ENCODE measurements at regions not wholly inside any gene's neighbourhood (a gene's known extent, or its start where the extent isn't known, plus 50 kb on each side); places are given as distances from the start of the nearest gene placed in this dataset.

DNA sequence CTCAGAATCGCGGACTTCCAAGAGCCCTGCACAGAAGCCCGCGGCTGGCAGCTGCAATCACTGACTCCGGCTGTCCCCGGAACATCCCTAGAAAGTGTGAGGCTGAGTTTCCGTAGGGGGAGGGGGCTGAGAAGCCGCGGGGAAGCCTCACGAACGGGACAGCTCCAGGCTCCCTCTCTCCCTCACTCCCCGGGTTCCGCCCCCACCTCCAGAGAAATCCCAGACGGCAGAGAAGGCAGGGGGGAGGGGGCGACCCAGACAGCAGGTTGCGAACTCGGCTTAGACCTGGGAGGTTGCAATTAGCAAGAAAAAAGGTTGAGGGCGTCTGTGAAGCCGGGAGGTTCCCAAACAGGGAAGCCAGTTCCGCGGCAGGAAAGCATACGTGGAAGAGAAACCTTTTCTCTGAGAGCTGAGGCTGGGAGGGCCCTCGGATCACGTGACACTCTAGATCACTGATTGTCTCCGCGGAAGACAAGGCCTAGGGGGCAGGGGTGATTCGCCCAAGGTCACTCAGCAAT lies 73.8 kb upstream of the CPLX2 start:
- Mint-ChIP-seq H3K27ac (no peak overlapping the region), H3K27me3 (peaks cover 91% of the 10 kb centered on the region), H3K9me3 (no peaks in the 10 kb centered on the region), H3K4me3 (no peak overlapping the region), H3K4me1 (ENCODE audit: low read depth) (peaks cover 13% of the 10 kb centered on the region), H3K36me3 (ENCODE audit: low read depth) (no peaks in the 10 kb centered on the region)
- DNase-seq, result no peak

DNA sequence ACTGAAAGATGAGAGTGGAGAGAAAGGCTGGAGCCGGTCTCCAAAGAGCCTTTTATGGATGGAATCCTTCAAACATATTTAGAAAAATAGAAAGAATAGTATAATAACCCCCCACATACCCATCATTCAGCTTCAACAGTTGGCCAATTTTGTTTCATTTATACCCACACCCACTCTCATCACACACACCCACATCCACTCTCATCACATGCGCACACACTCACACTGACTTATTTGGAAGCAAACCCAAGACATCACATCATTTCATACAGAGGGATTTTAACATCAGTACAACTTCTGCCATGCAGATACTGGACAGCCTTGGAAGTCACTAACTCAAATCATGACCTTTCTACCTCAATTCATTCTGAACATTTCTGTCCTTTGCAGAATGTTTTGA lies 72.8 kb upstream of the CPLX2 start:
- peaks cover 89% of the 10 kb centered on the region for H3K27me3 Mint-ChIP-seq
- no peak overlapping the region for H3K4me3 Mint-ChIP-seq
- H3K4me1 Mint-ChIP-seq (ENCODE audit: low read depth), result peaks cover 13% of the 10 kb centered on the region
- no peaks in the 10 kb centered on the region for H3K9me3 Mint-ChIP-seq
- no peak overlapping the region for H3K27ac Mint-ChIP-seq
- DNase-seq, result no peak
- H3K36me3 Mint-ChIP-seq (ENCODE audit: low read depth), result no peaks in the 10 kb centered on the region

DNA sequence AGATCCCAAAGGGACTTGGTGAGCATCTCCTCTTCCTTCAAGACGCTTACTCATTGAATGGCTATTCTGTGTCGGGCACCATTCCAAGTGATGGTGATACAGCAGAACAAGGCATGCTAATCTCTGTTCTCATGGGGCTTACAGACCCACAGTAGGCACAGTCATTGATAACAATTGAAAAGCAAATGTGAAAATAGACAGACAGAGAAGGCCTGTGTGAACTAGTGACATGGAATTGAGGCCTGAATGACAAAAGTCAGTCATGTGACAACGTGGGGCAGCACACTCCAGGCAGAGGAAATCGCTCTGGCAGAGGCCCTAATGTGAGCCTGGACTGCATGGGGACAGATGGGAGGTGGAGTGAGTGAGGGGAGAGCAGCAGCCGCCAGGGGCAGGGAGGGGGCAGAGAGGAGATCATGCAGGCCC lies 70.7 kb upstream of the CPLX2 start:
- no peaks in the 10 kb centered on the region for H3K9me3 Mint-ChIP-seq
- no peak overlapping the region for H3K4me3 Mint-ChIP-seq
- no peaks in the 10 kb centered on the region for H3K36me3 Mint-ChIP-seq (ENCODE audit: low read depth)
- DNase-seq, result no peak
- H3K4me1 Mint-ChIP-seq (ENCODE audit: low read depth), result peaks cover 13% of the 10 kb centered on the region
- peaks cover 78% of the 10 kb centered on the region for H3K27me3 Mint-ChIP-seq
- H3K27ac Mint-ChIP-seq, result no peak overlapping the region

DNA sequence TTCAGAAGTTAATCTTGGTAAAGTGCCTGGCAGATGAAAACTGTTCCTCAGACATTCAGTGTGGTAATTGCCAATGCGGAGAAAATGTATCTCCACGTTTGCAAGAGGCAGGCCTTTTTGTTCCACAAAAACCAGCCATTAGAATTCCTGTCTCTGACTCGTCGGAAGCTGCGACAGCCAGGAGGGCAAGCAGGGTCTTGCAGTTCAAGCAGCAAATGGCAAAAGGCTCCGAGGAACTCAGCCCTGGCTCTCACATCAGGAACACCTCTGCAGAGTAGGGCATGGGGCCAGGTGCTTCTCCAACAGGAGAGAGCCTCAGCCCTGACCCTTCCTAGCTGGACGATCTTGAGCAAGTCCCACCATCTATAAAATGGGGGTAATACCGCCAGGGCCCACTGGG lies 69.0 kb upstream of the CPLX2 start:
- H3K4me1 Mint-ChIP-seq (ENCODE audit: low read depth), result peaks cover 9% of the 10 kb centered on the region
- DNase-seq, result no peak
- no peaks in the 10 kb centered on the region for H3K9me3 Mint-ChIP-seq
- no peak overlapping the region for H3K27ac Mint-ChIP-seq
- H3K4me3 Mint-ChIP-seq, result no peak overlapping the region
- H3K36me3 Mint-ChIP-seq (ENCODE audit: low read depth), result no peaks in the 10 kb centered on the region
- peaks cover 78% of the 10 kb centered on the region for H3K27me3 Mint-ChIP-seq

- H3K36me3 Mint-ChIP-seq (ENCODE audit: low read depth), result no peaks in the 10 kb centered on the region
- no peak overlapping the region for H3K4me3 Mint-ChIP-seq
- peaks cover 78% of the 10 kb centered on the region for H3K27me3 Mint-ChIP-seq
These were observed 68.1 kb upstream of the CPLX2 start for GRCh38 chr5:175803254-175803653.

GRCh38 chr5:175803736-175804454 lies 67.5 kb upstream of the CPLX2 start:
- Mint-ChIP-seq H3K36me3 (ENCODE audit: low read depth) (no peaks in the 10 kb centered on the region), H3K9me3 (no peaks in the 10 kb centered on the region), H3K4me3 (no peak overlapping the region), H3K27ac (no peak overlapping the region), H3K27me3 (peaks cover 75% of the 10 kb centered on the region), H3K4me1 (ENCODE audit: low read depth) (no peaks in the 10 kb centered on the region)
- no peak for DNase-seq

More at GRCh38 chr5:175803254-175803653, 68.1 kb upstream of the CPLX2 start:
- DNase-seq, result no peak
- Mint-ChIP-seq H3K27ac (no peak overlapping the region), H3K4me1 (ENCODE audit: low read depth) (no peaks in the 10 kb centered on the region), H3K9me3 (no peaks in the 10 kb centered on the region)

- Mint-ChIP-seq H3K9me3 (no peaks in the 10 kb centered on the region), H3K36me3 (ENCODE audit: low read depth) (no peaks in the 10 kb centered on the region), H3K27me3 (peaks cover 76% of the 10 kb centered on the region), H3K27ac (no peak overlapping the region), H3K4me3 (no peak overlapping the region), H3K4me1 (ENCODE audit: low read depth) (no peaks in the 10 kb centered on the region)
- no peak for DNase-seq
These were observed 65.9 kb upstream of the CPLX2 start for GRCh38 chr5:175805256-175806011.

DNA sequence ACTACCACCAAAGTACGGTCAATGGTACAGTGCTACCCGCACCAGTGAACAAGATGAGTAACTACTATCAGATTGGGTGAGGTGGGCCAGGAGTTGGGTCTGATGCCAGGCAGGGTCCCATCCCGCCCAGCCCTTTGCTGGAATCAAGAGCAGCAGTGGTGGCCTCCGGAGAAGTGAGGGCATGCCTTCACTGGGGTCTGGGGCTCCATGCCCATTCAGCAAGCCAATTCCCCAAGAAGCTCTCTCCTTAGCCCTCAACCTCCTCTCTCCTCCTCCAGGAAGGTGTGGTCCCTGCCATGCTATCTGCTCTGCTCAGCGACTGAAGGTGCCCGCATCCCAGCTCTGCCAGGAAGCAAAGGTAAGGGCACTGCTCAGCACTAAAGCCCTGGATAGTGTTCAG lies 62.7 kb upstream of the CPLX2 start:
- no peak overlapping the region for H3K4me3 Mint-ChIP-seq
- no peaks in the 10 kb centered on the region for H3K4me1 Mint-ChIP-seq (ENCODE audit: low read depth)
- H3K27me3 Mint-ChIP-seq, result peaks cover 56% of the 10 kb centered on the region

DNA sequence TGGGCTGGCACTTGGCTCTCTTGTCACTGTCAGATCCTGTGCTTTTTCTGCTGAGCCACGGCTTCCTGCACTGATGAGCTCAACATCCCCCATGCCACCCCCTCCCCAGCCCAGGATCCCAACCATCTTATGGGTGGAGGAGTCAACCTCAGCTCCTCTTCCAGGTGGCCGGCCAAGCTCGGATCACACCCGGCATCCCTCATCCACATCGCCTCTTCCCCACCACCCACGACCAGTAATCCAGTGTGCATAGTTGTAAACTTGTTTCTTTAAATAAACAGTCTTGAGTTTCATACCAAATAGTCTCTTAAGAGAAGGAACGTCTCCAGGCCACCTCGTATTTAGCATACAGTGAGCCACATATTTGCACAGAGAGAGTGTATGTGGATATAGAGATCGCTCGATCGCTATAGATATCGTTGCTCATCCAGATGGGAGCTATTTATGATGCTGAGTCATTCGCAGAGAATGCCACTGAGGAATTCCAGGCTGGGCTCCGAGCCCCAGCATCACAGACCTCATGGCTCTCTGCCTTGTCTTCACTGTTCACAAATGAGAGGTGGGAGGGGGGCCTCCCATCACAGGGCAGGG lies 61.8 kb upstream of the CPLX2 start:
- DNase-seq, result no peak
- H3K27me3 Mint-ChIP-seq, result peaks cover 52% of the 10 kb centered on the region
- no peaks in the 10 kb centered on the region for H3K36me3 Mint-ChIP-seq (ENCODE audit: low read depth)
- no peak overlapping the region for H3K27ac Mint-ChIP-seq
- no peak overlapping the region for H3K4me3 Mint-ChIP-seq
- no peaks in the 10 kb centered on the region for H3K9me3 Mint-ChIP-seq
- H3K4me1 Mint-ChIP-seq (ENCODE audit: low read depth), result no peaks in the 10 kb centered on the region

More for the DNA sequence above, 62.7 kb upstream of the CPLX2 start:
- Mint-ChIP-seq H3K9me3 (no peaks in the 10 kb centered on the region), H3K36me3 (ENCODE audit: low read depth) (no peaks in the 10 kb centered on the region), H3K27ac (no peak overlapping the region)
- DNase-seq, result no peak

DNA sequence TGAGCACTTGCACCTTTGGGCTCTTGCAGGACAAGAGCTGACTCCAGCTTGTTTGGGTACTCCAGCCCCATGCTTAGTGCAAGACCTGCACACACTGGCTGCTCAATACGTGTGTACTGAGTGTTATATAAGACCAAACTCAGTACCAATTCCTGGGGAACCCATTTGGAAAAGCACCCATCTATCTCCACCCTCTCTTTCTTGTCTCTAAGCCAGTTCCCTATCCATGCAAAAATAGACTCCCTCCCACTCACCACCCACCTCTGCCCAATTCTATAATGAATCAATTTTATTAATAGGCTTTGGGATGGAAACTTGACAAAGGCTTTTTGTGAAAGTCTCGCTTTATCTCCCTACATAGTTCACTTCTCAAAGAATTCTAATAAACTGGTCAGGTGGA lies 60.9 kb upstream of the CPLX2 start:
- Mint-ChIP-seq H3K36me3 (ENCODE audit: low read depth) (no peaks in the 10 kb centered on the region), H3K9me3 (no peaks in the 10 kb centered on the region), H3K27me3 (peaks cover 50% of the 10 kb centered on the region), H3K4me3 (no peak overlapping the region), H3K4me1 (ENCODE audit: low read depth) (no peaks in the 10 kb centered on the region), H3K27ac (no peak overlapping the region)
- DNase-seq, result no peak

DNA sequence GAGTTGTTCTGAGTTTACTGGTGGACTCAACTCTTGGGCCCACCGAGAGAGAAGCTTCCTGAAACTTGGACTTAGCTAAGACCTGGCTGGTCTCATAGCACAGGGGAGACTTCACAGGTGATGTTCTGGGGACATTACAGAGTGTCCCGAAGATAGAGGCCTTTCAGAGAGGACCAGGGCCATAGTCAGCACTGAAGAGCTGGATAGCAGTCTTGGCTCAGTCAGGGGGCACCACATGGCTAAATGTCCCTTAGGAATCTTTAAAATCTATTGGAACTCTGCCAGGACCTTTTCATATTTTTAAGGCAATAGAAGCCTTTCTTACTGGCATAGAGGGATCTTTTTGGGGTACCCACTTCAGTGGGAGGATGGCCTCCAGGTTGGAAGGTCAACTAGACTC lies 59.8 kb upstream of the CPLX2 start:
- Mint-ChIP-seq H3K9me3 (no peaks in the 10 kb centered on the region), H3K27me3 (peaks cover 41% of the 10 kb centered on the region), H3K27ac (no peak overlapping the region), H3K4me3 (no peak overlapping the region), H3K4me1 (ENCODE audit: low read depth) (no peaks in the 10 kb centered on the region), H3K36me3 (ENCODE audit: low read depth) (no peaks in the 10 kb centered on the region)
- DNase-seq, result no peak

DNA sequence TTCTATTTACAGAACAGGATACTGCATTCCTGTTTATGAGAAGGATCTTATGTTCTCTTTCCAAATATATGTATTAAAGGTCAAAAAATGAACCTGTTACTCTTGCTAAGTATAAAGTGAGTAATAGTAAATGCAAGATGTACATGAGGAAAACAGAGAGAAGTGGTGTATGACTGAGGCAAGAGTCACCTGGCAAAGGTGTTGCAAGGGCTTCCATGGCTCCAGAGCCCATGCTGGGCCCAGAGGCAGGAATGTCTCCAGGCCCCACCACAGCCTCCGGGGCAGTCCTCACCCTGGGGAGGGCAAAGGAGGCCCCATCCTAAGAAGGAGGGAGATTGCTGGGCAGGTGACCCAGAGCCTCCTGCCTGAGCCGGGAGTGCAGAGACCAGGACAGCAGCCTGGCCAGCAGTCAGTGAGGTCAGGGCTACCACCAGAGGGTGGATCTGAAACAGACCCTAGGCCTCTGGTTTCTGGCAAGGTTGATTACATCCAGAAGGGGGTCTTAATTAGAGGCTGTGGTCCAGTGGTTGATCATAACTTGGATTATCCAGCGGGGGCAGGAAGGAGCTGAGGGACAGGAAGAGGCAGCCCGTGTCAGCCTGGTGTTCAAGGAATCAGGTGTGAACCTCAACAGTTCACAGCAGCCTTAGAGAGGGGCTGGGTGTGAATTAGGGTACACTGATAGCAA lies 57.3 kb upstream of the CPLX2 start:
- H3K9me3 Mint-ChIP-seq, result no peaks in the 10 kb centered on the region
- no peak for DNase-seq
- H3K4me1 Mint-ChIP-seq (ENCODE audit: low read depth), result no peaks in the 10 kb centered on the region
- no peak overlapping the region for H3K4me3 Mint-ChIP-seq
- no peaks in the 10 kb centered on the region for H3K36me3 Mint-ChIP-seq (ENCODE audit: low read depth)
- H3K27me3 Mint-ChIP-seq, result peaks cover 31% of the 10 kb centered on the region
- H3K27ac Mint-ChIP-seq, result no peak overlapping the region

DNA sequence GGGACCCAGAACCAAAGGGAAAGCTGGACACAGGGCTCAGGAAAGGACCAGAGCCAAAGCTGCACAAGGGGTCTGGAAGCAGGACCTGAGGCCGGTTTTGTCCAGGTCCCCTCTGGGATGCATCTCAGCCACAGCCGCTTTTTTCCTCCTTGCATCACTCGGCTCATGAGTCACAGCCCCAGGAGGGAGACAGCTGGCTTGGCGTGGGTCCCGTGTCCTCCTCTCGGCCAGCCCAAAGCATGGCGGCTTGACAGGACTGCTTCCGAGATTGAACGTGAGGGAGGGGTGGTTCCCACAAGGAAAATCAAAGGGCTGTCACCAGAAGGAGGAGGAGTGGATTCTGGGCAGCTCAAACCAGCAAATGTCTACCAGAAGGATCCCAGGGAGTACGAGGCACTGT lies 56.7 kb upstream of the CPLX2 start:
- H3K27ac Mint-ChIP-seq, result no peak overlapping the region
- no peaks in the 10 kb centered on the region for H3K36me3 Mint-ChIP-seq (ENCODE audit: low read depth)
- H3K27me3 Mint-ChIP-seq, result peaks cover 25% of the 10 kb centered on the region
- no peak overlapping the region for H3K4me3 Mint-ChIP-seq
- no peaks in the 10 kb centered on the region for H3K9me3 Mint-ChIP-seq
- no peak for DNase-seq
- no peaks in the 10 kb centered on the region for H3K4me1 Mint-ChIP-seq (ENCODE audit: low read depth)

- Mint-ChIP-seq H3K36me3 (ENCODE audit: low read depth) (no peaks in the 10 kb centered on the region), H3K4me3 (no peak overlapping the region), H3K27me3 (peaks cover 24% of the 10 kb centered on the region), H3K9me3 (no peaks in the 10 kb centered on the region), H3K27ac (no peak overlapping the region), H3K4me1 (ENCODE audit: low read depth) (no peaks in the 10 kb centered on the region)
- DNase-seq, result no peak
These were observed 56.1 kb upstream of the CPLX2 start for GRCh38 chr5:175815126-175815913.

All from activated T-cell treated with anti-CD3 and anti-CD28 coated beads, Interleukin-2, amount 50 U/mL, for 24 hours (primary cell).